Erythroblast (primary cell): ENCODE measurements at regions not wholly inside any gene's neighbourhood (a gene's known extent, or its start where the extent isn't known, plus 50 kb on each side); places are given as distances from the start of the nearest gene placed in this dataset.

Experiments
- GATA1 ChIP-seq: IDR thresholded peaks from 2 replicates; pipeline ENCODE4 v1.6.1; 2011; ENCODE audit warnings: low read depth, mild to moderate bottlenecking, control low read depth, low read length, moderate library complexity
- POLR2A ChIP-seq: IDR thresholded peaks from 2 replicates; pipeline ENCODE4 v1.6.1; 2011; ENCODE audit warnings: mild to moderate bottlenecking, low read length

GRCh38 chr6:105557291-105557690 lies 154.4 kb upstream of the PREP start:
- TF ChIP-seq POLR2A (no peak), GATA1 (no peak)
